Upper lobe of left lung (tissue), 4 donors: ENCODE measurements at regions not wholly inside any gene's neighbourhood (a gene's known extent, or its start where the extent isn't known, plus 50 kb on each side); places are given as distances from the start of the nearest gene placed in this dataset.

Experiments used
- CTCF ChIP-seq, 6 experiments: fragments of 450-650 bp in 4 of 6; fragments of 200-600 bp in 2 of 6; sonication (generic) in 2 of 6; IDR thresholded peaks; one replicate each; pipeline ENCODE4 v1.5.1; 2016 to 2019; ENCODE audit warnings: antibody characterized with exemption in 6 of 6
- POLR2A ChIP-seq, 4 donors: fragments of 450-650 bp; IDR thresholded peaks; one replicate each; pipeline ENCODE4 v1.5.1; 2016 to 2017; ENCODE audit warnings: antibody characterized with exemption in 4 of 4, mild to moderate bottlenecking in 2 of 4

- TF ChIP-seq CTCF (IDR thresholded peaks at IDR 0.05) (no peak), POLR2A (IDR thresholded peaks at IDR 0.05) (no peak)
Measured at GRCh38 chr13:90535421-90535820, 812.1 kb upstream of the MIR17HG start.
